Testis (tissue), 2 donors: ENCODE measurements at regions not wholly inside any gene's neighbourhood (a gene's known extent, or its start where the extent isn't known, plus 50 kb on each side); places are given as distances from the start of the nearest gene placed in this dataset.

Experiments
- DNase-seq: peaks from one replicate; pipeline ENCODE4 v3.0.0-alpha.2; 2019
- H3K27ac ChIP-seq, 2 donors: fragments of 200-600 bp; sonication (generic); one replicate each; pipeline ENCODE4 v1.5.1; 2019
- H3K27me3 ChIP-seq: fragments of 200-600 bp; sonication (generic); one replicate; pipeline ENCODE4 v1.5.1; 2019
- H3K36me3 ChIP-seq: fragments of 200-600 bp; sonication (generic); one replicate; pipeline ENCODE4 v1.5.1; 2017; ENCODE audit warnings: low read depth; ENCODE audit errors: missing control alignments
- H3K4me1 ChIP-seq: fragments of 200-600 bp; sonication (generic); one replicate; pipeline ENCODE4 v1.5.1; 2019
- H3K4me3 ChIP-seq, 2 donors: fragments of 200-600 bp; sonication (generic); one replicate each; pipeline ENCODE4 v1.5.1; 2017 to 2019
- H3K9me3 ChIP-seq: fragments of 200-600 bp; sonication (generic); one replicate; pipeline ENCODE4 v1.5.1; 2017
- CTCF ChIP-seq, 3 experiments: fragments of 450-650 bp in 2 of 3; fragments of 200-600 bp in 1 of 3; sonication (generic) in 1 of 3; IDR thresholded peaks; one replicate each; pipeline ENCODE4 v1.5.1; 2016 to 2019; ENCODE audit warnings: antibody characterized with exemption in 3 of 3, mild to moderate bottlenecking in 2 of 3, moderate library complexity in 1 of 3
- POLR2A ChIP-seq: fragments of 450-650 bp; IDR thresholded peaks from one replicate; pipeline ENCODE4 v1.6.1; 2017; ENCODE audit warnings: antibody characterized with exemption, mild to moderate bottlenecking, moderate library complexity
- WGBS, 2 donors: methylation state at CpG; one replicate each; pipeline ENCODE4 v1.1.5; 2018; 5-methylcytosine and 5-hydroxymethylcytosine counted together
- intact Hi-C: fragments of 100-400 bp; cut with DNase I; formaldehyde crosslinking; loops from one replicate; pipeline ENCODE4 v1.15.1; 2023; ENCODE audit warnings: low total_unique reads

GRCh38 chr2:10239561-10239967 lies 63.1 kb upstream of the HPCAL1 start:
- Histone ChIP-seq H3K27me3 (no peaks in the 10 kb centered on the region), H3K27ac (no peak overlapping the region), H3K4me3 (no peak overlapping the region), H3K4me1 (peaks cover 18% of the 10 kb centered on the region), H3K36me3 (no peaks in the 10 kb centered on the region), H3K9me3 (no peaks in the 10 kb centered on the region)
- WGBS, 2 donors, result 58 to 68% methylated on average over 11 to 14 of the region's 14 CpGs
- intact Hi-C loops, result no loop called here
- TF ChIP-seq POLR2A, result no peak
- no peak for TF ChIP-seq CTCF (IDR thresholded peaks at IDR 0.05)
- DNase-seq, result peak; percentile 39

GRCh38 chr2:10240161-10240681 lies 62.5 kb upstream of the HPCAL1 start:
- no peak for DNase-seq
- H3K36me3 ChIP-seq, result no peaks in the 10 kb centered on the region
- TF ChIP-seq CTCF (IDR thresholded peaks at IDR 0.05), result no peak
- no peak for TF ChIP-seq POLR2A
- WGBS, 2 donors, result 96 to 100% methylated on average over 12 to 17 of the region's 18 CpGs
- no peaks in the 10 kb centered on the region for H3K9me3 ChIP-seq
- intact Hi-C loops, result no loop called here
- H3K27me3 ChIP-seq, result no peaks in the 10 kb centered on the region
- no peak overlapping the region for H3K27ac ChIP-seq
- H3K4me3 ChIP-seq, result no peak overlapping the region
- peaks cover 14% of the 10 kb centered on the region for H3K4me1 ChIP-seq

GRCh38 chr2:10240911-10241610 lies 61.6 kb upstream of the HPCAL1 start:
- WGBS, 2 donors, result 93 to 94% methylated on average over 19 to 21 of the region's 21 CpGs
- TF ChIP-seq CTCF (IDR thresholded peaks at IDR 0.05) (no peak), POLR2A (no peak)
- H3K27ac ChIP-seq, result no peak overlapping the region
- H3K27me3 ChIP-seq, result no peaks in the 10 kb centered on the region
- no peaks in the 10 kb centered on the region for H3K9me3 ChIP-seq
- no peak for DNase-seq
- no peak overlapping the region for H3K4me3 ChIP-seq
- H3K36me3 ChIP-seq, result no peaks in the 10 kb centered on the region
- intact Hi-C loops, result no loop called here
- H3K4me1 ChIP-seq, result peaks cover 12% of the 10 kb centered on the region

- 89 to 92% methylated on average over 20 of the region's 20 CpGs for WGBS, 2 donors
- H3K4me1 ChIP-seq, result peaks cover 12% of the 10 kb centered on the region
- DNase-seq, result no peak
- H3K9me3 ChIP-seq, result no peaks in the 10 kb centered on the region
- H3K4me3 ChIP-seq, result no peak overlapping the region
- H3K27ac ChIP-seq, result no peak overlapping the region
- intact Hi-C loops, result no loop called here
- no peak for TF ChIP-seq CTCF (IDR thresholded peaks at IDR 0.05)
- TF ChIP-seq POLR2A, result no peak
- no peaks in the 10 kb centered on the region for H3K36me3 ChIP-seq
- H3K27me3 ChIP-seq, result no peaks in the 10 kb centered on the region
Measured at GRCh38 chr2:10241641-10242430, 60.9 kb upstream of the HPCAL1 start.
